Stimulated activated naive B cell treated with anti-CD40 and anti-IgM and Interleukin-4, amounts not matched to agents 10 μg/mL and 1 μg/mL and 100 μg/mL, for 72 hours (primary cell): ENCODE measurements at regions not wholly inside any gene's neighbourhood (a gene's known extent, or its start where the extent isn't known, plus 50 kb on each side); places are given as distances from the start of the nearest gene placed in this dataset.
"Not testable (repeated sequence)": the region's sequence is repeated elsewhere in the genome, so short reads cannot be mapped to it uniquely, and the experiment has no call there.

Source experiments
- ATAC-seq, 2 donors: fragments of 150-1000 bp; cut with Tn5 transposase; replicated peaks; 2 replicates each; pipeline ENCODE4 v1.10.0; 2021; ENCODE audit warnings: moderate library complexity in 1 of 2
- DNase-seq: peaks from one replicate; pipeline ENCODE4 v3.0.0; 2021
- H3K27ac Mint-ChIP-seq: one replicate; pipeline ENCODE4 v1.8.0; 2022; ENCODE audit warnings: mild to moderate bottlenecking, mixed read lengths
- H3K27me3 Mint-ChIP-seq, 2 donors: one replicate each; pipeline ENCODE4 v1.8.0; 2022; ENCODE audit warnings: mixed read lengths in 2 of 2
- H3K36me3 Mint-ChIP-seq, 2 donors: one replicate each; pipeline ENCODE4 v1.8.0; 2022; ENCODE audit warnings: mixed read lengths in 2 of 2, mild to moderate bottlenecking in 1 of 2
- H3K4me1 Mint-ChIP-seq, 2 donors: one replicate each; pipeline ENCODE4 v1.8.0; 2022; ENCODE audit warnings: mixed read lengths in 2 of 2, mild to moderate bottlenecking in 1 of 2
- H3K4me3 Mint-ChIP-seq, 2 donors: one replicate each; pipeline ENCODE4 v1.8.0; 2022; ENCODE audit warnings: mild to moderate bottlenecking in 2 of 2, mixed read lengths in 2 of 2, moderate library complexity in 1 of 2
- H3K9me3 Mint-ChIP-seq, 2 donors: one replicate each; pipeline ENCODE4 v1.8.0; 2022; ENCODE audit warnings: mixed read lengths in 2 of 2, mild to moderate bottlenecking in 1 of 2

GRCh38 chr1:194366705-194367104, 1180.3 kb upstream of the B3GALT2 start:
- DNase-seq: no peak
- no peak overlapping the region for H3K27ac Mint-ChIP-seq
- no peak overlapping the region for H3K4me3 Mint-ChIP-seq
- no peaks in the 10 kb centered on the region for H3K9me3 Mint-ChIP-seq
- H3K27me3 Mint-ChIP-seq: no peaks in the 10 kb centered on the region
- ATAC-seq: no peak
- no peaks in the 10 kb centered on the region for H3K36me3 Mint-ChIP-seq
- H3K4me1 Mint-ChIP-seq: no peaks in the 10 kb centered on the region

DNA sequence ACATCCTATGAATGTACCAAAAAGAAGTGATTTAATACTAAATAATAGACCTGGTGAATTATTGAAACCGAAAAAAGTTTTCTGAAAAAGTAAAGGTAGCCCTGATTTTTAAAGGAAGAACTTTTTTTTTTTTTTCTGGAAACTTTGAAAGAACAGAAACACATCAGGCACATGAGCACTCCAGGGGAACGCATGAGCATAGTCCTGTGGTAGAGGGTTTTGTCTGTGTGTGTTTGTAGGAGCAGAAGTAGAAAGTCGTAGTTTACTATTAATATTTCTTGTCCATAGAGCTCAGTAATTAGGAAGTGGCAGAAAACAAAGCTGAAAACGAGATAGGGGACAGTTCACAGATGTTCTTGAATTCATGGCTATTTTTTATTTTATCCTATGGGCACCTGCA, 1175.9 kb upstream of the B3GALT2 start:
- Mint-ChIP-seq H3K27ac (no peak overlapping the region), H3K36me3 (no peaks in the 10 kb centered on the region), H3K4me3 (no peak overlapping the region), H3K27me3 (no peaks in the 10 kb centered on the region), H3K4me1 (no peaks in the 10 kb centered on the region), H3K9me3 (peaks cover 0 to 2% of the 10 kb centered on the region in 2 donors)
- ATAC-seq (no peak), DNase-seq (no peak)

DNA sequence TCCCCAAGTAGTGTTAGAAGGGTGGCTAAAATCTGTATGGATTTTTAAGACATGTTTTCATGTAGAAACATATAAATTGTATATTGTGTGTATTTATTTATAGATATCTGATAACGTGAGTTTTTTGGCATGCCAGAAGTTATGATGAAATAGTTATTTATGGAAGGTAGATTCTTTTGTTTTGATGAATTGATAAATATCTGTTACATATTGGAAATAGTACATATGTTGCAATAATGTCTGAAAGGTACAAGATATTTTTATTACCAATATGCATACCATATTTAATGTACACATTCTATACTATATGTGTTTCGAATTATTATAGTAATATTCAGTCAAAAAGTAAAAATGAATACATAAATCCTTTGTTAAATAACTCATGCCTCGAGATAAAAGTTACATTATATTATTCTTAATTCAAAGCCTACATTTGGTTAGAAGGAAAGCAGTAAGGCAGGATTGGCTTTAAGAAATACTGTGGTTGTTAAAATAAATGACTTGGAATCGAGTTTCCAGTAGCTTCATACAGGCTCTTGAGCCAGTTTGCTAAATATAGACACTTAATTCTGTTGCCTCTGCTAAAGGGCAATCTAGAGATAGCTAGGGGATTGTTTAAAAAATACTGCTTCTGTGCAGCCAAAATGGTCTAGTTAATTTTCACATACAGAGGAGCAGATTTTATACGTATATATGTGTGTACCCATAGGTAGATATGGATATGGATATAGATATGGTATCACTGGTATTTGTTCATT, 1175.1 kb upstream of the B3GALT2 start:
- peaks cover 0 to 2% of the 10 kb centered on the region in 2 donors for H3K9me3 Mint-ChIP-seq
- DNase-seq (no peak), ATAC-seq (no peak)
- H3K36me3 Mint-ChIP-seq: no peaks in the 10 kb centered on the region
- H3K27ac Mint-ChIP-seq: no peak overlapping the region
- H3K4me3 Mint-ChIP-seq: no peak overlapping the region
- H3K4me1 Mint-ChIP-seq: no peaks in the 10 kb centered on the region
- no peaks in the 10 kb centered on the region for H3K27me3 Mint-ChIP-seq

DNA sequence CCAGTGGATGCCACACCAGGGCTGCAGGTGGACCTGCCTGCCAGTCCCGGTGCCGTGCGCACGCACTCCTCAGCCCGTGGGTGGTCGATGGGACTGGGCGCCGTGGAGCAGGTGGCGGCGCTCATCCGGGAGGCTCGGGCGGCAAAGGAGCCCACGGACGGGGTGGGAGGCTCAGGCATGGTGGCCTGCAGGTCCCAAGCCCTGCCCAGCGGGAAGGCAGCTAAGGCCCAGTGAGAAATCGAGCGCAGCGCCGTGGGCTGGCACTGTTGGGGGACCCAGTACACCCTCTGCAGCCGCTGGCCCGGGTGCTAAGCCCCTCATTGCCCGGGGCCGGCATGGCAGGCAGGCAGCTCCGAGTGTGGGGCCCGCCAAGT, 1171.8 kb upstream of the B3GALT2 start:
- Mint-ChIP-seq H3K27ac (no peak overlapping the region), H3K4me1 (no peaks in the 10 kb centered on the region), H3K4me3 (no peak overlapping the region), H3K36me3 (no peaks in the 10 kb centered on the region), H3K27me3 (no peaks in the 10 kb centered on the region), H3K9me3 (peaks cover 0 to 2% of the 10 kb centered on the region in 2 donors)
- DNase-seq (no peak), ATAC-seq (no peak)

DNA sequence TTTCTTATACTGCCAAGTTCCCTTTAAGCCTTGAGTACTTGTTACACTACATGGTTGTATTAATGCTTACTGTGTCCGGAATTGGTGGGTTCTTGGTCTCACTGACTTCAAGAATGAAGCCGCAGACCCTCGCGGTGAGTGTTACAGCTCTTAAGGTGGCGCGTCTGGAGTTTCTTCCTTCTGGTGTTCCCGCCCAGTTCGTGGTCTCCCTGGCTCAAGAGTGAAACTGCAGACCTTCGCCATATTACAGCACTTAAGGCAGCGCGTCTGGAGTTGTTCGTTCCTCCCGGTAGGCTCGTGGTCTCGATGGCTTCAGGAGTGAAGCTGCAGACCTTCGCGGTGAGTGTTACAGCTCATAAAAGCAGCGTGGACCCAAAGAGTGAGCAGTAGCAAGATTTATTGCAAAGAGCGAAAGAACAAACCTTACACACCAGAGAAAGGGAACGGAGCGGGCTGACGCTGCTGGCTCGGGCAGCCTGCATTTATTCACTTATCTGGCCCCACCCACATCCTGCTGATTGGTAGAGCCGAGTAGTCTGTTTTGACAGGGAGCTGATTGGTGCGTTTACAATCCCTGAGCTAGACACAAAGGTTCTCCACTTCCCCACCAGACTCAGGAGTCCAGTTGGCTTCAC, 1171.3 kb upstream of the B3GALT2 start:
- not testable (repeated sequence) for H3K36me3 Mint-ChIP-seq, DNase-seq, ATAC-seq, H3K27me3 Mint-ChIP-seq, H3K4me3 Mint-ChIP-seq, H3K27ac Mint-ChIP-seq, H3K9me3 Mint-ChIP-seq, H3K4me1 Mint-ChIP-seq

DNA sequence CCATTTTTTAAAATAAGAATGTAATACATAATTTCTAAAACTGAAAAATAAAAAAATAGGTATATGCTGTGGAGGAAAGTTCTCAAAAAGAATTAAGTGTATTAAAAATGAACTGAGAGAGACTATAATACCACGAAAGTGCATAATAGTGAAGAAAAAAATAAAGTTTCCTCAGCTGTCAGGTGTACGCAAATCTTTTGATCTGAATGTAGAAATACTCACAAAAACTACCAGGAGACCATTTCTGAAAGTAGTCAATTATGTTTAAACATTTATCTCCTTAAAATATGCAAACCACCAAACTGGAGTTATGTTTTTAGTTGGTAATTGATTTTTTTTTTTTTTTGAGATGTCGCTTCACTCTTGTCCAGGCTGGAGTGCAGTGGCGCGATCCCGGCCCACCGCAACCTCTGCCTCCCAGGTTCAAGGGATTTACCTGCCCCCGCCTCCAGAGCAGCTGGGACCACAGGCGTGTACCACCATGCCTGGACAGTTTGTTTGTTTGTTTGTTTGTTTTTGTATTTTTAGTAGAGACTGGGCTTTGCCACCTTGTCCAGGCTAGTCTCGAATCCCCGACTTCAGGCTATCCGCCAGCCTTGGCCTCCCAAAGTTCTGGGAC, 1169.2 kb upstream of the B3GALT2 start:
- peaks cover 0 to 2% of the 10 kb centered on the region in 2 donors for H3K9me3 Mint-ChIP-seq
- H3K27ac Mint-ChIP-seq: no peak overlapping the region
- H3K36me3 Mint-ChIP-seq: no peaks in the 10 kb centered on the region
- H3K4me1 Mint-ChIP-seq: no peaks in the 10 kb centered on the region
- DNase-seq: no peak
- no peak for ATAC-seq
- H3K27me3 Mint-ChIP-seq: no peaks in the 10 kb centered on the region
- no peak overlapping the region for H3K4me3 Mint-ChIP-seq

DNA sequence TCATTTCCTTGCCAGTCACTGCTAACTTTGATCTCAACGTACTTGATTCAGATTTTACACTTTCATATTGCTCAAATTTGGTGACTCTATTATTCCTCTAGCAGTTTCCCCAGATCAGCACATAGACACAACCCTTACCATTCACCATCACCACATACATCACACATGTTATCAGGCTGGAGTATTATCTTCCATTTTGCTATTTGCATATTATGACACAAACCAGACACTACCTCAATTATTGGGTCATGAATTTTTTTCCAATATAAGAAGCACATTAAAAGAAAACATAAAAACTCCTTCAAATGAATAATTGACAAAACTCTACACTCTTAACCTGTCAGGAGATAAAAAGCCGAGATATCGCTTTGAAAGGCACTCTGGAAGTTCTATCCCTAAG, 1166.7 kb upstream of the B3GALT2 start:
- peaks cover 2 to 6% of the 10 kb centered on the region in 2 donors for H3K9me3 Mint-ChIP-seq
- DNase-seq: no peak
- no peak overlapping the region for H3K4me3 Mint-ChIP-seq
- H3K27ac Mint-ChIP-seq: no peak overlapping the region
- H3K27me3 Mint-ChIP-seq: no peaks in the 10 kb centered on the region
- H3K36me3 Mint-ChIP-seq: no peaks in the 10 kb centered on the region
- no peak for ATAC-seq
- H3K4me1 Mint-ChIP-seq: no peaks in the 10 kb centered on the region

GRCh38 chr1:194347200-194347599, 1160.8 kb upstream of the B3GALT2 start:
- no peak overlapping the region for H3K4me3 Mint-ChIP-seq
- H3K27ac Mint-ChIP-seq: no peak overlapping the region
- H3K27me3 Mint-ChIP-seq: no peaks in the 10 kb centered on the region
- H3K9me3 Mint-ChIP-seq: peaks cover 4 to 7% of the 10 kb centered on the region in 2 donors
- no peaks in the 10 kb centered on the region for H3K4me1 Mint-ChIP-seq
- no peak for ATAC-seq
- no peak for DNase-seq
- H3K36me3 Mint-ChIP-seq: no peaks in the 10 kb centered on the region

GRCh38 chr1:194342484-194343262, 1156.3 kb upstream of the B3GALT2 start:
- ATAC-seq: no peak
- Mint-ChIP-seq H3K36me3 (no peaks in the 10 kb centered on the region), H3K4me1 (no peaks in the 10 kb centered on the region), H3K27ac (no peak overlapping the region), H3K4me3 (no peak overlapping the region), H3K27me3 (no peaks in the 10 kb centered on the region), H3K9me3 (peaks cover 0 to under 1% of the 10 kb centered on the region in 2 donors)
- DNase-seq: no peak

- Mint-ChIP-seq H3K27ac (no peak overlapping the region), H3K4me3 (no peak overlapping the region), H3K9me3 (no peaks in the 10 kb centered on the region), H3K4me1 (no peaks in the 10 kb centered on the region), H3K27me3 (no peaks in the 10 kb centered on the region), H3K36me3 (no peaks in the 10 kb centered on the region)
- DNase-seq (no peak), ATAC-seq (no peak)
These were observed 1155.2 kb upstream of the B3GALT2 start for GRCh38 chr1:194341587-194341986.

DNA sequence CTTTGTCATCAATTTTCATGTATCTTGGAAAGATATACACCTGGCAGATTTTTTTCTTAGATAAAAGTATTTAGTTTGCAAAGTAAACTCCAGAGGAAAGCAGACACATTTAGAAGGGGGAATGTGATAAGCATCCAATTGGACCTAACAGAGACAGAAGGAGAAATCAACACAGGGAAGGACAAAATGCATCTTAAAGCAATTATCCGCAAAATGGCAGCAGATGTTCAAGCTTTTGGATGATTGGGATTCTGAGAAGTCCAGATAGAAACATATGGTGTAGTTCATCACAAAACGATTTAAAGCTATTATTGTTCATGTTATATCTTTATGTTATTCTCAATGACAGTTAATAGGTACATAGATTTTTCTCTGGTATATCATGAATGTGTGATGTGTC, 1153.1 kb upstream of the B3GALT2 start:
- no peak overlapping the region for H3K4me3 Mint-ChIP-seq
- ATAC-seq (no peak), DNase-seq (no peak)
- no peaks in the 10 kb centered on the region for H3K36me3 Mint-ChIP-seq
- no peaks in the 10 kb centered on the region for H3K9me3 Mint-ChIP-seq
- H3K4me1 Mint-ChIP-seq: no peaks in the 10 kb centered on the region
- no peak overlapping the region for H3K27ac Mint-ChIP-seq
- no peaks in the 10 kb centered on the region for H3K27me3 Mint-ChIP-seq

DNA sequence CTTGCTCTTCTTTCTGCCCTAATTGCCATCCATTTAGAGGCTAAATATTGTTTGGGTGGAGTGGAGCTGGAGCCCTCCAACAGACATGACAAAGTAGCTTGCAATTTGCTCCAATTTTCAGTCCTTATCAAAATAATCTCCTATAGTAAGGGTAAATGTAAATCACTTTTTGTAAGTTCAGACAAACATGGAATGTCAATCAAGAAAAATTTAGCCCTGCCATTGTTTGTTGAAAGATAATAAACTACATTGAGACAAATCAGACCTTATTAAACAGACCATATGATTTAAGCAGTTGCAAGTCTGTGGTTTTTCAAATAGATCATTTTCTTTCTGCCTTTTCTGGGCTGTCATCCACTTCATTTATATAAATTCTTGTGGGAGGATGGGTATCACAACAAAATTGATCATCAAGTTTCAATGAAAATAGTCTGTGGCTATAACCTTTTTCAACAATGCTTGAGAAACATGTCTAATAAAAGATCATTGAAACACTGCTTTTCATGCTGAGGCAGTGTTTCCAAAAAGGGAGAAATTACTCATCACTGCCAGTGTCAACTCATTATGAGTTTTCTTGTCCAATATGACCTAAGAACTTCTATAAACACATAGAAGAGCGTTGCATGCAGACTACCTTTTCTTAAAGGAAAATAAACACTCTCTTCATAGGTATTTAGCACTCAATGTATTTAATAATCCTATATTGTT, 1152.0 kb upstream of the B3GALT2 start:
- Mint-ChIP-seq H3K4me1 (no peaks in the 10 kb centered on the region), H3K4me3 (no peak overlapping the region), H3K36me3 (no peaks in the 10 kb centered on the region), H3K27ac (no peak overlapping the region), H3K27me3 (no peaks in the 10 kb centered on the region), H3K9me3 (no peaks in the 10 kb centered on the region)
- ATAC-seq (no peak), DNase-seq (no peak)

- no peak overlapping the region for H3K27ac Mint-ChIP-seq
- no peaks in the 10 kb centered on the region for H3K27me3 Mint-ChIP-seq
- DNase-seq: no peak
- no peak overlapping the region for H3K4me3 Mint-ChIP-seq
- no peaks in the 10 kb centered on the region for H3K36me3 Mint-ChIP-seq
- no peaks in the 10 kb centered on the region for H3K9me3 Mint-ChIP-seq
- no peak for ATAC-seq
- H3K4me1 Mint-ChIP-seq: no peaks in the 10 kb centered on the region
These were observed 1146.8 kb upstream of the B3GALT2 start for GRCh38 chr1:194333240-194333639.

GRCh38 chr1:194331758-194332157, 1145.3 kb upstream of the B3GALT2 start:
- Mint-ChIP-seq H3K36me3 (no peaks in the 10 kb centered on the region), H3K4me3 (no peak overlapping the region)
- ATAC-seq: no peak

More at GRCh38 chr1:194331758-194332157, 1145.3 kb upstream of the B3GALT2 start:
- H3K27ac Mint-ChIP-seq: no peak overlapping the region
- no peaks in the 10 kb centered on the region for H3K4me1 Mint-ChIP-seq
- H3K9me3 Mint-ChIP-seq: no peaks in the 10 kb centered on the region
- DNase-seq: no peak
- H3K27me3 Mint-ChIP-seq: no peaks in the 10 kb centered on the region
